ENCODE measurements at regions not wholly inside any gene's neighbourhood (a gene's known extent, or its start where the extent isn't known, plus 50 kb on each side); places are given as distances from the start of the nearest gene placed in this dataset.

DNA sequence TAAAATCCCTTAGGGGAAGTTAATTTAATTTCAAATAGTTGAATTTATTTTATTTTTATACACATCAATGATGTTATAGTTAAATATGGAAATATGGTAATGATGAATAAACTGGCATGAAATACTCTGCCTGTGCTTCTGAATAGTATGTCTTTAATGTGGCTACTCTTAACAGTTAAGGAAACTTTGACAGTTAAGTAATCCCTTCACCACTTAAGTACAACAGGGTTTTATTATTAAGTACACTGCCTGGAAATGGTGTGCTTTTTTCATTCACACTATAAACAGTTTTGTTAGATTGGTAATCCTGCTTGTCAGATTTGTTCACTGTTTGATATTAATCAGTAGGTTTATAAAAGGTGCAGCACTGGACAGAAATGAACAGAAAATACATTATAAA lies 412.0 kb upstream of the ZEB2 start:
- TF ChIP-seq ZFP30 (CRISPR knock-in tag; IDR thresholded peaks at IDR 0.05) (no peak), RARB (CRISPR knock-in tag; IDR thresholded peaks at IDR 0.05) (no peak), OSR1 (CRISPR knock-in tag; IDR thresholded peaks at IDR 0.05) (no peak)
- TF ChIP-seq, protein P1, sequence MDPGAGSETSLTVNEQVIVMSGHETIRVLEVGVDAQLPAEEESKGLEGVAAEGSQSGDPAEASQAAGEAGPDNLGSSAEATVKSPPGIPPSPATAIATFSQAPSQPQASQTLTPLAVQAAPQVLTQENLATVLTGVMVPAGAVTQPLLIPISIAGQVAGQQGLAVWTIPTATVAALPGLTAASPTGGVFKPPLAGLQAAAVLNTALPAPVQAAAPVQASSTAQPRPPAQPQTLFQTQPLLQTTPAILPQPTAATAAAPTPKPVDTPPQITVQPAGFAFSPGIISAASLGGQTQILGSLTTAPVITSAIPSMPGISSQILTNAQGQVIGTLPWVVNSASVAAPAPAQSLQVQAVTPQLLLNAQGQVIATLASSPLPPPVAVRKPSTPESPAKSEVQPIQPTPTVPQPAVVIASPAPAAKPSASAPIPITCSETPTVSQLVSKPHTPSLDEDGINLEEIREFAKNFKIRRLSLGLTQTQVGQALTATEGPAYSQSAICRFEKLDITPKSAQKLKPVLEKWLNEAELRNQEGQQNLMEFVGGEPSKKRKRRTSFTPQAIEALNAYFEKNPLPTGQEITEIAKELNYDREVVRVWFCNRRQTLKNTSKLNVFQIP (CRISPR knock-in tag; IDR thresholded peaks at IDR 0.05; ENCODE audit: borderline replicate concordance, low read depth): no peak
